GM12864 (cell line): ENCODE measurements at regions not wholly inside any gene's neighbourhood (a gene's known extent, or its start where the extent isn't known, plus 50 kb on each side); places are given as distances from the start of the nearest gene placed in this dataset.
"Not testable (repeated sequence)": the region's sequence is repeated elsewhere in the genome, so short reads cannot be mapped to it uniquely, and the experiment has no call there.

Experiments used
- DNase-seq: peaks from one replicate; pipeline ENCODE4 v3.0.0-alpha.2; 2011; ENCODE audit warnings: low read depth
- H3K4me3 ChIP-seq: 2 replicates; pipeline ENCODE4 v1.5.1; 2011; ENCODE audit warnings: mild to moderate bottlenecking, low read depth, low read length, control low read depth
- CTCF ChIP-seq: IDR thresholded peaks from 2 replicates; pipeline ENCODE4 v1.5.1; 2011; ENCODE audit warnings: low read depth, mild to moderate bottlenecking, moderate library complexity, low read length, control low read depth, inconsistent platforms; ENCODE audit errors: missing control alignments

- H3K4me3 ChIP-seq, result no peak overlapping the region
- TF ChIP-seq CTCF, result no peak
- DNase-seq, result no peak
Measured at GRCh38 chr2:136288249-136288648, 170.3 kb upstream of the CXCR4 start.

GRCh38 chr2:136286423-136286822, 168.5 kb upstream of the CXCR4 start:
- no peak overlapping the region for H3K4me3 ChIP-seq
- no peak for DNase-seq
- no peak for TF ChIP-seq CTCF

GRCh38 chr2:136284226-136285119, 166.5 kb upstream of the CXCR4 start:
- no peak for DNase-seq
- TF ChIP-seq CTCF, result no peak

GRCh38 chr2:136282251-136282650, 164.3 kb upstream of the CXCR4 start:
- no peak for DNase-seq
- TF ChIP-seq CTCF, result no peak
- no peak overlapping the region for H3K4me3 ChIP-seq

More at GRCh38 chr2:136284226-136285119, 166.5 kb upstream of the CXCR4 start:
- no peak overlapping the region for H3K4me3 ChIP-seq

GRCh38 chr2:136281281-136282114, 163.5 kb upstream of the CXCR4 start:
- no peak for TF ChIP-seq CTCF
- no peak overlapping the region for H3K4me3 ChIP-seq
- no peak for DNase-seq

- not testable (repeated sequence) for DNase-seq, H3K4me3 ChIP-seq
Measured at GRCh38 chr2:136266346-136266745, 148.4 kb upstream of the CXCR4 start.

- no peak for TF ChIP-seq CTCF
- no peak for DNase-seq
- no peak overlapping the region for H3K4me3 ChIP-seq
Measured at GRCh38 chr2:136259551-136259950, 141.6 kb upstream of the CXCR4 start.
